Aorta (tissue), 5 donors: ENCODE measurements at regions not wholly inside any gene's neighbourhood (a gene's known extent, or its start where the extent isn't known, plus 50 kb on each side); places are given as distances from the start of the nearest gene placed in this dataset.
A peak's percentile ranks its signal among the peaks of the same experiment; 100 is the strongest.

Source experiments
- ATAC-seq: fragments of 200-7000 bp; cut with Tn5 transposase; one replicate; pipeline ENCODE4 v1.9.1; 2022; ENCODE audit warnings: moderate library complexity; ENCODE audit not compliant: low FRiP score
- DNase-seq, 2 donors: peaks; one replicate each; pipeline ENCODE4 v3.0.0-alpha.2; 2020
- H3K27ac ChIP-seq, 2 donors: one replicate each; pipeline ENCODE4 v1.5.1; 2013; ENCODE audit warnings: low read length in 2 of 2, mild to moderate bottlenecking in 2 of 2, moderate library complexity in 2 of 2, control low read depth in 1 of 2, inconsistent platforms in 1 of 2, low read depth in 1 of 2
- H3K27me3 ChIP-seq, 2 donors: one replicate each; pipeline ENCODE4 v1.6.1; 2013; ENCODE audit warnings: control low read depth in 1 of 2, low read length in 1 of 2, mild to moderate bottlenecking in 1 of 2, moderate library complexity in 1 of 2; ENCODE audit not compliant: insufficient read depth in 2 of 2, control insufficient read depth in 1 of 2
- H3K36me3 ChIP-seq, 2 donors: one replicate each; pipeline ENCODE4 v1.6.1; 2013; ENCODE audit warnings: control low read depth in 1 of 2, low read length in 1 of 2, mild to moderate bottlenecking in 1 of 2; ENCODE audit not compliant: insufficient read depth in 2 of 2, control insufficient read depth in 1 of 2
- H3K4me1 ChIP-seq, 2 donors: one replicate each; pipeline ENCODE4 v1.6.1; 2013; ENCODE audit warnings: low read length in 2 of 2, control low read depth in 1 of 2, mild to moderate bottlenecking in 1 of 2, moderate library complexity in 1 of 2; ENCODE audit not compliant: insufficient read depth in 2 of 2, control insufficient read depth in 1 of 2
- H3K4me3 ChIP-seq, 2 donors: one replicate each; pipeline ENCODE4 v1.5.1; 2013; ENCODE audit warnings: low read length in 2 of 2, control low read depth in 1 of 2, mild to moderate bottlenecking in 1 of 2
- H3K9me3 ChIP-seq: one replicate; pipeline ENCODE4 v1.6.1; 2013; ENCODE audit warnings: mild to moderate bottlenecking, low read length; ENCODE audit not compliant: control insufficient read depth
- WGBS, 2 donors: extraction: QIAGEN DNeasy Blood & Tissue Kit; methylation state at CpG; one replicate each; pipeline ENCODE4 v1.1.7; 2013; 5-methylcytosine and 5-hydroxymethylcytosine counted together
- intact Hi-C, 2 donors: fragments of 100-400 bp; cut with DNase I; formaldehyde crosslinking; loops; one replicate each; pipeline versions ENCODE4 v1.14.2 to v1.15.0; 2022
- donor health status: healthy with polysubstance abuse.
- donor health status: Bipolar disorder and iron deficiency.
- donor health status: DM: no; HTN: no; CAD: no.
- donor health status: DM: no; HTN: no; CAD: no.
- donor health status: DM: yes; HTN: yes; CAD: no.

DNA sequence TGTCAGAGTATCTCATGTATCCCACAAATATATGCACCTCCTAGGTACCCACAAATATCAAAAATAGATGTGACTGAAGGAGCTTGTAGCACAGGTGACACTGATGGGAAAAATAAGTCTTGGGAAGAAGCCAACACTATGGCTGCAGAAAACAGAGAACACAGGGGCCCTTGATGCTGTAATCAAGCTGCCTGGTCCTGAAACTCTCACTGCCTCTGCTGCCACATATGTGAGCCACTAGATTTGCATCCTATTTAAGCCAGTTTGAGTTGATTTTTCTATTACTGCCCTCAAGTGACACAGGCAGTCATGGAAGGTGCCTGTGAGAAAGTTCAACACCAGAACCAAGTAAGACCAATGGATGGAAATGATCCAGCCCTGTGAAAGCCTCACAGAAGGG is 720.8 kb downstream of the UQCRFS1 start:
- Histone ChIP-seq H3K4me3 (no peak overlapping the region), H3K36me3 (no peaks in the 10 kb centered on the region), H3K9me3 (no peaks in the 10 kb centered on the region), H3K4me1 (no peaks in the 10 kb centered on the region), H3K27me3 (no peaks in the 10 kb centered on the region), H3K27ac (no peak overlapping the region)
- DNase-seq: no peak
- intact Hi-C loops: no loop called here
- no peak for ATAC-seq

- ATAC-seq: no peak
- 66 to 68% methylated on average over 13 of the region's 13 CpGs for WGBS, 2 donors
Measured at GRCh38 chr19:28489776-28490175, 723.2 kb downstream of the UQCRFS1 start.

DNA sequence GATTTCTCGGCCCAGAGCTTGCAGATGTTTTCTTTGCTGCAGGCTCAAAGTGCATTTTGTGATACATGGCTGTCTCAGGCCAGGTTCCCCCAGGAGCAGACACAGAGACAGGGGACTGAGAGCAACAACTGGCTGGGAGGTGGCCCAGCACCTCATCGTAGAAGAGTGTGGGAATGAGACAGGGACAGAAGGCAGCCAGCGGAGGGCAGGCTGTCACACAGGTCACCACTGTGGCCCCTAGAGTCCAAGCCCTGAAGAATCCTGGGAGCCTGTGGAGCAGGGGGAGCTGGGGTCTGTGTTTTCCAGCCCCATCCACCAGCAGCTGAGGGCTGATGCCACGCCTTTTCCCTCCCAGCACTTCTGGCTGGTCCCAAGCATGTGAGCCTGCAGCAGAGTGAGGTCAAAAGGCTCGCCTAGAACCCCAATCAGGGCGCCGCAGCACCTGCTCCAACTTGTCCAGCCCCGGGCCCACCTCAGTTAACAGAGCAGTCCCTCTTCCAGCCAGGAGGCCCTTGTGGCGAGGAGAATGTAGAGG is 723.8 kb downstream of the UQCRFS1 start:
- no peaks in the 10 kb centered on the region for H3K4me1 ChIP-seq
- 71% methylated on average over 9 of the region's 9 CpGs for WGBS, 2 donors
- no peak for ATAC-seq

More at GRCh38 chr19:28489776-28490175, 723.2 kb downstream of the UQCRFS1 start:
- Histone ChIP-seq H3K36me3 (no peaks in the 10 kb centered on the region), H3K9me3 (no peaks in the 10 kb centered on the region), H3K4me1 (no peaks in the 10 kb centered on the region), H3K4me3 (no peak overlapping the region), H3K27me3 (no peaks in the 10 kb centered on the region), H3K27ac (no peak overlapping the region)
- no peak for DNase-seq
- intact Hi-C loops: no loop called here

DNA sequence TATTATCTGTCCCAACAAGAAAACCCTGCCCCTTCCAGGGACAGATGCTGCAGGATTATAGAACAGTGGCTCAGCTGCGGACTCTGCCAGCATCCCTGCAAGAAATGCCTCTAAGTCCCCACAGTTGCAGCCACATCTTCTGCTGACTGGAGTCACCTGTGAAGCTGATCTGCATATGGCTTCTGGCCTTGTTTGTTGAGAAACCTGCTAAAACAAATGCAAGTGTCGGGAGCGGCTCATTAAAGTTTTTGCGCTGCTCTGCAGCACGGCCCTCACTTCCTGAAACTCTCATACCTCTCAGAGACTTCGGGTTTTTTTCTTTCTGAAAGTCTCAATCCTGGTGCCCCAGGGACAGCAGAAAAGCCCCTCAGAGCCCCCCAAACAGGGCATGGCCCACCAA is 725.0 kb downstream of the UQCRFS1 start:
- intact Hi-C loops: no loop called here
- no peaks in the 10 kb centered on the region for H3K9me3 ChIP-seq
- DNase-seq: no peak
- ATAC-seq: no peak
- H3K4me3 ChIP-seq: no peak overlapping the region
- 46 to 52% methylated on average over 6 of the region's 6 CpGs for WGBS, 2 donors
- H3K27ac ChIP-seq: no peak overlapping the region
- H3K27me3 ChIP-seq: no peaks in the 10 kb centered on the region
- H3K36me3 ChIP-seq: no peaks in the 10 kb centered on the region
- H3K4me1 ChIP-seq: no peaks in the 10 kb centered on the region

More for the DNA sequence above, 723.8 kb downstream of the UQCRFS1 start:
- Histone ChIP-seq H3K36me3 (no peaks in the 10 kb centered on the region), H3K27ac (no peak overlapping the region), H3K4me3 (no peak overlapping the region), H3K9me3 (no peaks in the 10 kb centered on the region), H3K27me3 (no peaks in the 10 kb centered on the region)
- no peak for DNase-seq
- intact Hi-C loops: no loop called here

DNA sequence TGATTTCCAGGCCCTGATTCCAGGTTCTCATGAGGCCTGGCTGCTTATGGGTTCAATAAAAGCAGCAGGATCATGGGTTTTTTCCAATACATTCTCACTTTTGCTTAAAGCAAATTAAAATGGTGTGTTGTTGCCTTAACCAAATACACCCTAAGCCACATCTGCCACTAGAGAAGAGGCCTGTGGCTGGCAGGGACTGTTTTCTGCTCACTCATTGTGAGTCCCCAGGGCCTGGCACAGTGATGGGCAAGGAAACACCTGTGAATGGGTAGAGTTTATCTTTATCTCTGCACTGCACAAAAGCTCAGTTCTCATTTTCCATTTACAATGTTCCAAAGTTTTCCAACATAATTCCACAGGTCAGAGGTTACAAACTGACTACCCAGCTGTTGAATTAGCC is 726.0 kb downstream of the UQCRFS1 start:
- no peak for DNase-seq
- no peaks in the 10 kb centered on the region for H3K27me3 ChIP-seq
- no peaks in the 10 kb centered on the region for H3K36me3 ChIP-seq
- H3K4me3 ChIP-seq: no peak overlapping the region
- no peaks in the 10 kb centered on the region for H3K4me1 ChIP-seq
- H3K27ac ChIP-seq: no peak overlapping the region
- intact Hi-C loops: no loop called here
- no peaks in the 10 kb centered on the region for H3K9me3 ChIP-seq
- ATAC-seq: no peak

GRCh38 chr19:28486473-28486872 is 726.5 kb downstream of the UQCRFS1 start:
- intact Hi-C loops: no loop called here
- Histone ChIP-seq H3K27ac (no peak overlapping the region), H3K36me3 (no peaks in the 10 kb centered on the region), H3K4me1 (no peaks in the 10 kb centered on the region), H3K27me3 (no peaks in the 10 kb centered on the region), H3K4me3 (no peak overlapping the region), H3K9me3 (no peaks in the 10 kb centered on the region)
- DNase-seq (no peak), ATAC-seq (no peak)
- WGBS, 2 donors: 31 to 46% methylated on average over 3 of the region's 3 CpGs

- peak in 1 of 2 donors; percentile 59 for DNase-seq
- no peak for ATAC-seq
- H3K4me3 ChIP-seq: no peak overlapping the region
- no peaks in the 10 kb centered on the region for H3K27me3 ChIP-seq
- H3K27ac ChIP-seq: no peak overlapping the region
- H3K4me1 ChIP-seq: no peaks in the 10 kb centered on the region
- no peaks in the 10 kb centered on the region for H3K9me3 ChIP-seq
- H3K36me3 ChIP-seq: no peaks in the 10 kb centered on the region
- intact Hi-C loops: no loop called here
- WGBS, 2 donors: 70 to 73% methylated on average over 9 of the region's 9 CpGs
Measured at GRCh38 chr19:28485292-28485691, 727.7 kb downstream of the UQCRFS1 start.

- intact Hi-C loops: no loop called here
- WGBS, 2 donors: 74 to 75% methylated on average over 3 of the region's 3 CpGs
- DNase-seq (no peak), ATAC-seq (no peak)
- Histone ChIP-seq H3K4me3 (no peak overlapping the region), H3K36me3 (no peaks in the 10 kb centered on the region), H3K27ac (no peak overlapping the region), H3K9me3 (no peaks in the 10 kb centered on the region), H3K27me3 (no peaks in the 10 kb centered on the region), H3K4me1 (no peaks in the 10 kb centered on the region)
Measured at GRCh38 chr19:28483197-28483596, 729.8 kb downstream of the UQCRFS1 start.

DNA sequence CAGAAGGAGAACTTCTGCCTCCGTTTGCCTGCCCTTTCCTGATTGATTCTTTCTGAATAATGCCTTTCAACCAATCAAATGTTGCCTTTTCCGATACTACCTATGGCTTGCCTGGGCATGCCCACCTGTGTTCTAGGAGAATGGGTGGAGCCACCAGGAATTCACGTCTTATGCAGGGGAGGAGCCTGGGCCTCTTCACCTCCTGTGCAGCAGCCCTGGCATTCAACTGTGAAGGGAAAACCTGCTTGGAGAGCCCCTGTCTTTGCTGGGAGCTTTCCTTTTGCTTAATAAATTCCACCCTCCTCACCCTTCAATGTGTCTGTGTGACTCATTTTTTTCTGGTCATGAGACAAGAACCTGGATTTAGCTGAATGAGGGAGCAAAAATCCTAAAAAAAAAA is 730.7 kb downstream of the UQCRFS1 start:
- no peak for DNase-seq
- 63 to 68% methylated on average over 3 of the region's 3 CpGs for WGBS, 2 donors

More for the DNA sequence above, 730.7 kb downstream of the UQCRFS1 start:
- no peaks in the 10 kb centered on the region for H3K4me1 ChIP-seq
- no peaks in the 10 kb centered on the region for H3K27me3 ChIP-seq
- ATAC-seq: no peak
- no peaks in the 10 kb centered on the region for H3K36me3 ChIP-seq
- intact Hi-C loops: no loop called here
- H3K4me3 ChIP-seq: no peak overlapping the region
- no peaks in the 10 kb centered on the region for H3K9me3 ChIP-seq
- no peak overlapping the region for H3K27ac ChIP-seq
